ENCODE measurements at regions not wholly inside any gene's neighbourhood (a gene's known extent, or its start where the extent isn't known, plus 50 kb on each side); places are given as distances from the start of the nearest gene placed in this dataset.

DNA sequence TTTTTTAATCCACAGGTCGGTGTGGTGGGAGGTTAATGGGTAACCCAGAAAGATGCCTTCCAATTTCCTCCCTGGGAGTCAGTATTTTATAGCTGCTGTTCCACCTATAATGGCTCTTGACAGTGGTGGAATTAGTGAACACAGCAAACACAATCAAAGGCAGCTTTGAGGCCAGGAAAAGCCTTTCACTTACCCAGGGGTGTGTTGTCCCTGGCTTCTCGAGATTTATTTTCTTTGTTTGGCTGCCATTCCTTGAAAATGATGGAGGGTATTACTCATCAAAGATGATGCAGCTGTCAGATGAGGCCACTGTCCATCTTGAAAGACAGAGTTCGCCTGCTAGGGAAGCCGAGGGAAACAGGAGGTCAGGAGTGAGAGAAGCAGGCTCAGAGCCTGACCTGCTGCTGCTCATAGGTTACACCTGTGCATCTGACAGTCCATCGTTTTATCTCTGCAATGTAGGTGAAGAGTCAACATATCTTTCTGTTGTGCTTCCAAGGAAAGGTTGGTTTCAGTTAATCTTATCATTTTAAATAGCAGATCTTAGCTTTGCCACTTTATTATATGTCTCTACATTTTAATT, 221.6 kb downstream of the XPNPEP1 start (continued):
- TF ChIP-seq, protein P1, sequence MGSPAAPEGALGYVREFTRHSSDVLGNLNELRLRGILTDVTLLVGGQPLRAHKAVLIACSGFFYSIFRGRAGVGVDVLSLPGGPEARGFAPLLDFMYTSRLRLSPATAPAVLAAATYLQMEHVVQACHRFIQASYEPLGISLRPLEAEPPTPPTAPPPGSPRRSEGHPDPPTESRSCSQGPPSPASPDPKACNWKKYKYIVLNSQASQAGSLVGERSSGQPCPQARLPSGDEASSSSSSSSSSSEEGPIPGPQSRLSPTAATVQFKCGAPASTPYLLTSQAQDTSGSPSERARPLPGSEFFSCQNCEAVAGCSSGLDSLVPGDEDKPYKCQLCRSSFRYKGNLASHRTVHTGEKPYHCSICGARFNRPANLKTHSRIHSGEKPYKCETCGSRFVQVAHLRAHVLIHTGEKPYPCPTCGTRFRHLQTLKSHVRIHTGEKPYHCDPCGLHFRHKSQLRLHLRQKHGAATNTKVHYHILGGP (tag by site-specific recombination; IDR thresholded peaks at IDR 0.05) = no peak
- TF ChIP-seq, protein P2, sequence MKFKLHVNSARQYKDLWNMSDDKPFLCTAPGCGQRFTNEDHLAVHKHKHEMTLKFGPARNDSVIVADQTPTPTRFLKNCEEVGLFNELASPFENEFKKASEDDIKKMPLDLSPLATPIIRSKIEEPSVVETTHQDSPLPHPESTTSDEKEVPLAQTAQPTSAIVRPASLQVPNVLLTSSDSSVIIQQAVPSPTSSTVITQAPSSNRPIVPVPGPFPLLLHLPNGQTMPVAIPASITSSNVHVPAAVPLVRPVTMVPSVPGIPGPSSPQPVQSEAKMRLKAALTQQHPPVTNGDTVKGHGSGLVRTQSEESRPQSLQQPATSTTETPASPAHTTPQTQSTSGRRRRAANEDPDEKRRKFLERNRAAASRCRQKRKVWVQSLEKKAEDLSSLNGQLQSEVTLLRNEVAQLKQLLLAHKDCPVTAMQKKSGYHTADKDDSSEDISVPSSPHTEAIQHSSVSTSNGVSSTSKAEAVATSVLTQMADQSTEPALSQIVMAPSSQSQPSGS (tag by site-specific recombination; IDR thresholded peaks at IDR 0.05; ENCODE audit: low read depth) = no peak
- TF ChIP-seq HOXD13 (CRISPR knock-in tag; IDR thresholded peaks at IDR 0.05; ENCODE audit: borderline replicate concordance) = no peak
- TF ChIP-seq ZNF549 (tag by site-specific recombination; IDR thresholded peaks at IDR 0.05) = no peak
- no peak for TF ChIP-seq ZNF654 (tag by site-specific recombination; IDR thresholded peaks at IDR 0.05; ENCODE audit: low read depth)

DNA sequence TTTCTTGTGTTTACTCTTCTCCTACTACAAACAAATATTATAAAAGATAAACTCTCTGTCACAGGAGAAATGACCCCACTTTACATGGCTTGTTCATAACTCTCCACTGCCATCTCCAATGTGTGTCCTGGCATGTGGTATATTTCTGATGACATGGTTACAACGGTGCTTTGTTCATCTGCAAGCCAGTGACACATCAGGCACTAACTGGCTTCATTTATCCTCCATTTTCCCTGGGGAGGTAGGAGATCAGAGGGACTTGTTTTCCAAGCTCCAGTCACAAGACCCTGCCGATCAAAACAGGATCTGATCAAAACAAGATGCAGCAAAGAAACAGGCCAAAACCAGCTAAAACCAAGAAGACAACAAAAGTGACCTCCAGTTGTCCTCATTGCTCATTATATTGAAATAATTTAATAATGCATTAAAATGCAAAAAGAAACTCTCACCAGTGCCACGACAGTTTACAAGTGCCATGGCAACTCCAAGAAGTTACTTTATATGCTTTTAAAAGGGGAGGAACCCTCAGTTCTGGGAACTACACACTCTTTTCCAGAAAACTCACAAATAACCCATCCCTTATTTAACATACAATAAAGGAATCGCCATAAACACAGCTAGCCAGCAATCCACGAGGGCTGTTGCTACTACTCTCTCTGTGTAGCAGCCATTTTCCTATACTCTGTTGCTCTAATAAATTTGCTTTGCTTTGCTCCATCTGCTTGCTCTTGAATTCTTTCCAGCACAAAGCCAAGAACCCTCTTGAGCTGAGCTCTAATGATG, 224.2 kb downstream of the XPNPEP1 start:
- H3K36me3 ChIP-seq (ENCODE audit: control insufficient read depth in 2 of 2, insufficient read depth in 1 of 2, low read length in 2 of 2) = no peaks in the 10 kb centered on the region
- H3K27ac ChIP-seq (ENCODE audit: extremely low read depth, low read depth, low read length) = no peak overlapping the region
- TF ChIP-seq ZNF211 (tag by site-specific recombination; IDR thresholded peaks at IDR 0.05; ENCODE audit: low read depth) = no peak
- TF ChIP-seq ZNF624 (tag by site-specific recombination; IDR thresholded peaks at IDR 0.05) = no peak
- TF ChIP-seq KLF16 (tag by site-specific recombination; IDR thresholded peaks at IDR 0.05) = no peak
- TF ChIP-seq, protein P3, sequence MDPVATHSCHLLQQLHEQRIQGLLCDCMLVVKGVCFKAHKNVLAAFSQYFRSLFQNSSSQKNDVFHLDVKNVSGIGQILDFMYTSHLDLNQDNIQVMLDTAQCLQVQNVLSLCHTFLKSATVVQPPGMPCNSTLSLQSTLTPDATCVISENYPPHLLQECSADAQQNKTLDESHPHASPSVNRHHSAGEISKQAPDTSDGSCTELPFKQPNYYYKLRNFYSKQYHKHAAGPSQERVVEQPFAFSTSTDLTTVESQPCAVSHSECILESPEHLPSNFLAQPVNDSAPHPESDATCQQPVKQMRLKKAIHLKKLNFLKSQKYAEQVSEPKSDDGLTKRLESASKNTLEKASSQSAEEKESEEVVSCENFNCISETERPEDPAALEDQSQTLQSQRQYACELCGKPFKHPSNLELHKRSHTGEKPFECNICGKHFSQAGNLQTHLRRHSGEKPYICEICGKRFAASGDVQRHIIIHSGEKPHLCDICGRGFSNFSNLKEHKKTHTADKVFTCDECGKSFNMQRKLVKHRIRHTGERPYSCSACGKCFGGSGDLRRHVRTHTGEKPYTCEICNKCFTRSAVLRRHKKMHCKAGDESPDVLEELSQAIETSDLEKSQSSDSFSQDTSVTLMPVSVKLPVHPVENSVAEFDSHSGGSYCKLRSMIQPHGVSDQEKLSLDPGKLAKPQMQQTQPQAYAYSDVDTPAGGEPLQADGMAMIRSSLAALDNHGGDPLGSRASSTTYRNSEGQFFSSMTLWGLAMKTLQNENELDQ (tag by site-specific recombination; IDR thresholded peaks at IDR 0.05; ENCODE audit: low read depth) = no peak
- TF ChIP-seq ZNF366 (tag by site-specific recombination; conservative IDR thresholded peaks at IDR 0.05) = no peak
- ChIA-PET CTCF (interaction anchor here (0.7 kb wide), 1 partner anchor 33 kb away, joined by 3 read pairs; no protein-coding TSS in a partner anchor), POLR2A (no interaction called here)
- H3K4me1 ChIP-seq (ENCODE audit: control insufficient read depth, insufficient read depth, low read length) = no peaks in the 10 kb centered on the region
- H3K9me3 ChIP-seq (ENCODE audit: control insufficient read depth, insufficient read depth, low read depth, low read length) = no peaks in the 10 kb centered on the region
- H3K4me3 ChIP-seq (ENCODE audit: low read depth, low read length) = no peak overlapping the region

DNA sequence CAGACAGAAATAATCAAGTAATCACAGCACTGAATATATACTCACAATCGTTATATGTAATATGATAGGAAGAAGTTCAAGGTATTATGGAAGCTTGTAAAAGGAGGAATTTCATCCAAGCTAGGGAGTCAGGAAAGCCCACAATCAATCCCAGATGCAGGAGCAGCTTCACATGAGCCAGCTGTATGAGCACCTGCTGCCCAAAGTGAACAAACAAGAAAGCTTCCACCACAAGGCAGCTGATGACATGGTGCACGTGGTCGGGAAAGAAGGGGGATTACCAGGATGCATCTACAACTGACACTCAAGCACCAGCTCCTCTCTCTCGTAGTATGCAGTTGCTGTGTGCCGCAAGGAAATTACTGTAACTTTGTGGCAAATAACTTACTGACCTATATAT, 225.2 kb downstream of the XPNPEP1 start:
- Histone ChIP-seq H3K4me3 (ENCODE audit: low read depth, low read length) (no peak overlapping the region), H3K9me3 (ENCODE audit: control insufficient read depth, insufficient read depth, low read depth, low read length) (no peaks in the 10 kb centered on the region), H3K4me1 (ENCODE audit: control insufficient read depth, insufficient read depth, low read length) (no peaks in the 10 kb centered on the region), H3K36me3 (ENCODE audit: control insufficient read depth in 2 of 2, insufficient read depth in 1 of 2, low read length in 2 of 2) (no peaks in the 10 kb centered on the region), H3K27ac (ENCODE audit: extremely low read depth, low read depth, low read length) (no peak overlapping the region)
- CTCF ChIA-PET = no interaction called here
- POLR2A ChIA-PET = no interaction called here
- TF ChIP-seq ZNF155 (tag by site-specific recombination; IDR thresholded peaks at IDR 0.05) (no peak), ZNF623 (tag by site-specific recombination; IDR thresholded peaks at IDR 0.05) (no peak), ZNF23 (tag by site-specific recombination; IDR thresholded peaks at IDR 0.05; ENCODE audit: borderline replicate concordance) (no peak), ZNF223 (tag by site-specific recombination; IDR thresholded peaks at IDR 0.05) (no peak), ZBTB8A (tag by site-specific recombination; IDR thresholded peaks at IDR 0.05) (no peak)
